ENCODE measurements at regions not wholly inside any gene's neighbourhood (a gene's known extent, or its start where the extent isn't known, plus 50 kb on each side); places are given as distances from the start of the nearest gene placed in this dataset.

- no peak overlapping the region for H2AFZ ChIP-seq (ENCODE audit: low read length)
These were observed 457.0 kb upstream of the KLF4 start for GRCh38 chr9:107946364-107947141.

GRCh38 chr9:107945961-107946360 is 456.4 kb upstream of the KLF4 start:
- no peaks in the 10 kb centered on the region for H3K4me1 ChIP-seq (ENCODE audit: insufficient read depth, low read length, poor library complexity, severe bottlenecking)
- no peaks in the 10 kb centered on the region for H3K79me2 ChIP-seq (ENCODE audit: insufficient read depth, low read length)

More at GRCh38 chr9:107946364-107947141, 457.0 kb upstream of the KLF4 start:
- Histone ChIP-seq H3K4me1 (ENCODE audit: insufficient read depth, low read length, poor library complexity, severe bottlenecking) (no peaks in the 10 kb centered on the region), H4K20me1 (ENCODE audit: insufficient read depth, low read length, poor library complexity, severe bottlenecking) (no peaks in the 10 kb centered on the region), H3K9me2 (replicated peaks; ENCODE audit: low read depth, low read length) (no peaks in the 10 kb centered on the region), H3K36me3 (ENCODE audit: insufficient read depth, low read length) (no peaks in the 10 kb centered on the region), H3K27me3 (ENCODE audit: insufficient read depth, low read length, poor library complexity, severe bottlenecking) (no peaks in the 10 kb centered on the region), H3K9ac (ENCODE audit: low read depth, low read length, poor library complexity, severe bottlenecking) (no peak overlapping the region), H3K4me2 (ENCODE audit: low read depth, low read length, poor library complexity, severe bottlenecking) (no peak overlapping the region), H3K9me3 (ENCODE audit: insufficient read depth, low read depth, low read length) (no peaks in the 10 kb centered on the region), H3K79me2 (ENCODE audit: insufficient read depth, low read length) (no peaks in the 10 kb centered on the region), H3F3A (ENCODE audit: low read depth) (no peaks in the 10 kb centered on the region), H3K4me3 (ENCODE audit: low read length, poor library complexity, severe bottlenecking) (no peak overlapping the region)
- no peak for TF ChIP-seq EZH2phosphoT487 (IDR thresholded peaks at IDR 0.05; ENCODE audit: borderline replicate concordance)
- no peak for TF ChIP-seq CTCF (conservative IDR thresholded peaks at IDR 0.05; ENCODE audit: low read length)

GRCh38 chr9:107945493-107945892 is 455.9 kb upstream of the KLF4 start:
- Histone ChIP-seq H3K27me3 (ENCODE audit: insufficient read depth, low read length, poor library complexity, severe bottlenecking) (no peaks in the 10 kb centered on the region), H3K4me3 (ENCODE audit: low read length, poor library complexity, severe bottlenecking) (no peak overlapping the region), H4K20me1 (ENCODE audit: insufficient read depth, low read length, poor library complexity, severe bottlenecking) (no peaks in the 10 kb centered on the region), H2AFZ (ENCODE audit: low read length) (no peak overlapping the region), H3K9me2 (replicated peaks; ENCODE audit: low read depth, low read length) (no peaks in the 10 kb centered on the region), H3K36me3 (ENCODE audit: insufficient read depth, low read length) (no peaks in the 10 kb centered on the region), H3F3A (ENCODE audit: low read depth) (no peaks in the 10 kb centered on the region), H3K9ac (ENCODE audit: low read depth, low read length, poor library complexity, severe bottlenecking) (no peak overlapping the region), H3K4me2 (ENCODE audit: low read depth, low read length, poor library complexity, severe bottlenecking) (no peak overlapping the region), H3K9me3 (ENCODE audit: insufficient read depth, low read depth, low read length) (no peaks in the 10 kb centered on the region), H3K79me2 (ENCODE audit: insufficient read depth, low read length) (no peaks in the 10 kb centered on the region), H3K4me1 (ENCODE audit: insufficient read depth, low read length, poor library complexity, severe bottlenecking) (no peaks in the 10 kb centered on the region)
- no peak for TF ChIP-seq EZH2phosphoT487 (IDR thresholded peaks at IDR 0.05; ENCODE audit: borderline replicate concordance)
- TF ChIP-seq CTCF (conservative IDR thresholded peaks at IDR 0.05; ENCODE audit: low read length), result no peak

More at GRCh38 chr9:107945961-107946360, 456.4 kb upstream of the KLF4 start:
- Histone ChIP-seq H3K36me3 (ENCODE audit: insufficient read depth, low read length) (no peaks in the 10 kb centered on the region), H3K4me3 (ENCODE audit: low read length, poor library complexity, severe bottlenecking) (no peak overlapping the region), H4K20me1 (ENCODE audit: insufficient read depth, low read length, poor library complexity, severe bottlenecking) (no peaks in the 10 kb centered on the region), H3K4me2 (ENCODE audit: low read depth, low read length, poor library complexity, severe bottlenecking) (no peak overlapping the region), H3K9ac (ENCODE audit: low read depth, low read length, poor library complexity, severe bottlenecking) (no peak overlapping the region), H3F3A (ENCODE audit: low read depth) (no peaks in the 10 kb centered on the region), H3K27me3 (ENCODE audit: insufficient read depth, low read length, poor library complexity, severe bottlenecking) (no peaks in the 10 kb centered on the region), H2AFZ (ENCODE audit: low read length) (no peak overlapping the region), H3K9me2 (replicated peaks; ENCODE audit: low read depth, low read length) (no peaks in the 10 kb centered on the region), H3K9me3 (ENCODE audit: insufficient read depth, low read depth, low read length) (no peaks in the 10 kb centered on the region)
- TF ChIP-seq EZH2phosphoT487 (IDR thresholded peaks at IDR 0.05; ENCODE audit: borderline replicate concordance), result no peak
- no peak for TF ChIP-seq CTCF (conservative IDR thresholded peaks at IDR 0.05; ENCODE audit: low read length)

Data from Loucy (cell line).